ENCODE measurements at regions not wholly inside any gene's neighbourhood (a gene's known extent, or its start where the extent isn't known, plus 50 kb on each side); places are given as distances from the start of the nearest gene placed in this dataset.

DNA sequence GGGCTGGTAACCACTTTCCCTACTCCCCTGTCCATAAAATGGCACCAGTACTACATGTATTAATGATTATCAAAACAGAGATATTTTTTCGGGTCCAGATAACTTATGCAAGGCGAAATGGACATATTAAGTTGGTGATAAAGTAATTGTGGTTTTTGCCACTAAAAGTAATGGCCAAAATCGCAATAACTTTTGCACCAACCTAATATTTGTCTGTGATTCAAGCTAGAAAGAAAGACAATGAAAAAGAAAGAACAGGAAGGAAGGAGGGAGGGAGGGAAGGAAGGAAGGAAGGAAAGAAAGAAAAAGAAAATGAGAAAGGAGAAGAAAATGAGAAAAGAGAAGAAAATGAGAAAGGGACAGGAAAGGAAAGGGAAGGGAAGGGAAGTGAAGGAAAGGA, 922.9 kb downstream of the TBC1D32 start:
- Histone ChIP-seq H3K27ac (no peak overlapping the region), H3K36me3 (no peaks in the 10 kb centered on the region), H3K27me3 (ENCODE audit: insufficient read depth, low read depth, severe bottlenecking) (no peaks in the 10 kb centered on the region), H3K9me3 (ENCODE audit: severe bottlenecking) (no peaks in the 10 kb centered on the region), H3K4me3 (ENCODE audit: low read depth, low read length) (no peak overlapping the region)
- no peak for DNase-seq
- TF ChIP-seq, protein P1, sequence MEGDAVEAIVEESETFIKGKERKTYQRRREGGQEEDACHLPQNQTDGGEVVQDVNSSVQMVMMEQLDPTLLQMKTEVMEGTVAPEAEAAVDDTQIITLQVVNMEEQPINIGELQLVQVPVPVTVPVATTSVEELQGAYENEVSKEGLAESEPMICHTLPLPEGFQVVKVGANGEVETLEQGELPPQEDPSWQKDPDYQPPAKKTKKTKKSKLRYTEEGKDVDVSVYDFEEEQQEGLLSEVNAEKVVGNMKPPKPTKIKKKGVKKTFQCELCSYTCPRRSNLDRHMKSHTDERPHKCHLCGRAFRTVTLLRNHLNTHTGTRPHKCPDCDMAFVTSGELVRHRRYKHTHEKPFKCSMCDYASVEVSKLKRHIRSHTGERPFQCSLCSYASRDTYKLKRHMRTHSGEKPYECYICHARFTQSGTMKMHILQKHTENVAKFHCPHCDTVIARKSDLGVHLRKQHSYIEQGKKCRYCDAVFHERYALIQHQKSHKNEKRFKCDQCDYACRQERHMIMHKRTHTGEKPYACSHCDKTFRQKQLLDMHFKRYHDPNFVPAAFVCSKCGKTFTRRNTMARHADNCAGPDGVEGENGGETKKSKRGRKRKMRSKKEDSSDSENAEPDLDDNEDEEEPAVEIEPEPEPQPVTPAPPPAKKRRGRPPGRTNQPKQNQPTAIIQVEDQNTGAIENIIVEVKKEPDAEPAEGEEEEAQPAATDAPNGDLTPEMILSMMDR (IDR thresholded peaks at IDR 0.05; ENCODE audit: low read depth, low read length), result no peak

DNA sequence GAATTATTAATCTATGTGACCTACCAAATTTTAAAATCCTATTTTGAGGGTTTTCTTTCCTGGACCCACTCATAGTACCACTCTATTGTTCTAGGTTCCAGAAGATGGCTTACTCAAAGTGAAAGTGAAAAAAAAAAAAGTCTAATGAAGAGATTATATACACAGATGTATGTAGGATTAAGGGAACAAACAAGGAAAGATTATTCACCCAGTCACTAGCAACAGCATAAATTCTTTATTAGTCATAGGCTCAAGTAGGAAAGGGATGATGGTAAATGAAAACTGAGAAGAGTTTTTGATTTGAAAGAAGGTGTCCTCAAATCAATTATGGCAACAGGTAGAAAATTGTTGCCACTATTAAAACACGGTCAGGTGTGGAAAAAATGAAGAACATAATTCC, 923.7 kb downstream of the TBC1D32 start:
- no peak for DNase-seq
- TF ChIP-seq, protein P1 (IDR thresholded peaks at IDR 0.05; ENCODE audit: low read depth, low read length), result no peak
- no peak overlapping the region for H3K4me3 ChIP-seq (ENCODE audit: low read depth, low read length)
- no peaks in the 10 kb centered on the region for H3K27me3 ChIP-seq (ENCODE audit: insufficient read depth, low read depth, severe bottlenecking)
- no peaks in the 10 kb centered on the region for H3K36me3 ChIP-seq
- no peak overlapping the region for H3K27ac ChIP-seq
- H3K9me3 ChIP-seq (ENCODE audit: severe bottlenecking), result no peaks in the 10 kb centered on the region

DNA sequence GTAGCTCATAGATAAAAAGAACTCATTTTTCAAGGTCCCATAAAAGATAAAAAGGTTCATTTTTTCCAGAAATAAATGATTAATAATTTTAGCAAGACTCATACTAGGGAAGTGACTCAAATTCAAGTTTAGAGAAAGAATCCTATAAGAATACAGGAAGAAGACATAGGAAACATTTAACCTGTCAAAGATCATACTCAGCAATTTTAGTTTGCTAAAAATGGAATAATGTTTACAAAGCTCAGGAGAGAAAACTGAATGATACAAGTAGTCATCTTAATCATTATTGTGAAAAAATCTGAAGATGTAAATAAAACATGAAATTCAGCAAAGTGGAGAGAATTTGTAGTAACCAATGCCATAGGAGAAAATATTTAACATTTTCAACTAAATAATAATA, 926.6 kb downstream of the TBC1D32 start:
- TF ChIP-seq, protein P1 (IDR thresholded peaks at IDR 0.05; ENCODE audit: low read depth, low read length), result no peak
- no peak overlapping the region for H3K4me3 ChIP-seq (ENCODE audit: low read depth, low read length)
- no peak for DNase-seq
- no peaks in the 10 kb centered on the region for H3K9me3 ChIP-seq (ENCODE audit: severe bottlenecking)
- no peaks in the 10 kb centered on the region for H3K36me3 ChIP-seq
- no peaks in the 10 kb centered on the region for H3K27me3 ChIP-seq (ENCODE audit: insufficient read depth, low read depth, severe bottlenecking)
- no peak overlapping the region for H3K27ac ChIP-seq

DNA sequence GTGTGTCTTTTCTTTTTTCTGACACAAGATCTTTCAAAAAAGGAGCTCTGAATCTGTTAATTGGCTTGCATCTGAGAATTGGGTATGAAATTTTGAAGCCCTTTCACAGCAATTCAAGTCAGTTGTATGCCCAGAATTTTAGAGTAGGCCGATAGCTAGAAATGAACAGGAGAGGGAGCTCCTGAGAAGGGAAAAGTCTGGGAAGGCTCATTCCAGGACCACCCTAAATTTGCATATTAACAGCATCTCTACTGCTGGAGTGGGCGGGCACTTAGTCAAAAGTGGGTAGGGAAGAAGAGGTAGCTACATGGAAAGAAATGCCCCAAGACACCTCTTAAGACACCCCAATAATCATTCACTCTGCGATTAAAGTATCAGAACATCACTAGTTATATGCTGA, 928.3 kb downstream of the TBC1D32 start:
- H3K36me3 ChIP-seq, result no peaks in the 10 kb centered on the region
- TF ChIP-seq, protein P1 (IDR thresholded peaks at IDR 0.05; ENCODE audit: low read depth, low read length), result peak; percentile 49
- no peak overlapping the region for H3K27ac ChIP-seq
- DNase-seq, result peak; percentile 12
- H3K9me3 ChIP-seq (ENCODE audit: severe bottlenecking), result no peaks in the 10 kb centered on the region
- H3K4me3 ChIP-seq (ENCODE audit: low read depth, low read length), result no peak overlapping the region
- H3K27me3 ChIP-seq (ENCODE audit: insufficient read depth, low read depth, severe bottlenecking), result no peaks in the 10 kb centered on the region

DNA sequence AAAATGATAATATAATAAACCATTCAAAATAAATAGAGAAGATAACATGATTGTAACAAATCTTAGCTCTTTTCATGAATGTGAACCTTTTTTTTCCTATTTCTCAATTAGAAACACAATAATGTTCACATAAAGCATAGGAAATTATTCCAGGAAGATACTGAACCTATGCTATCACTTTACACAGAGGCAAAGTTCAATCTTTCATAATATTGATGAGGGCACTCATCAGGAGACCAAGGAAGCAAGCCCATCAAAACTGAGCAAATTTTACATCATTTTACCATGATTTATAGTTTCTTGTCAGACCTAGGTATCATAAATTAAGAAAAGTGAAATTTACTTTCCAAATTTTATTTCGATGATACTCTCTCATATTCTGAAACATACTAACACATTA, 938.5 kb downstream of the TBC1D32 start:
- Histone ChIP-seq H3K36me3 (no peaks in the 10 kb centered on the region), H3K9me3 (ENCODE audit: severe bottlenecking) (no peaks in the 10 kb centered on the region), H3K4me3 (ENCODE audit: low read depth, low read length) (no peak overlapping the region), H3K27ac (no peak overlapping the region), H3K27me3 (ENCODE audit: insufficient read depth, low read depth, severe bottlenecking) (no peaks in the 10 kb centered on the region)
- DNase-seq, result no peak
- TF ChIP-seq, protein P1 (IDR thresholded peaks at IDR 0.05; ENCODE audit: low read depth, low read length), result no peak

DNA sequence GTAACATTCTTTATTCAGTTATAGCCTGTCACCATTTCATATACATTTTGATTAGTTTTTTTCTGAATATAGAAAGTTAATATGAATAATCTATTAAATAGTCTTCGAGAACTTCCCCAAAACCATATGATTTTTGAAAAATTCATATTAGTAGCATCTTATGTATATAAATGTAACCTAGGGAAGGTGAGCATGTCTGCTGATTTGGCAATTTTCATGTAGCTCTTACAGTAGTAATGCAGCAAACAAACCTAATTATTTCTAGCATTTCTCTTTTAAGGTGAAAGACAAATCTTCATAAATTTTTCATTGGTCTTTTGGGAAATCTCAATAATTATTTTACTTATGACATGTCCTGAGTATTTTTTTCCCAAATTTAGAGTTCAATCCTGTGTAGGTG, 939.0 kb downstream of the TBC1D32 start:
- Histone ChIP-seq H3K27me3 (ENCODE audit: insufficient read depth, low read depth, severe bottlenecking) (no peaks in the 10 kb centered on the region), H3K36me3 (no peaks in the 10 kb centered on the region), H3K27ac (no peak overlapping the region), H3K4me3 (ENCODE audit: low read depth, low read length) (no peak overlapping the region), H3K9me3 (ENCODE audit: severe bottlenecking) (no peaks in the 10 kb centered on the region)
- DNase-seq, result no peak
- TF ChIP-seq, protein P1 (IDR thresholded peaks at IDR 0.05; ENCODE audit: low read depth, low read length), result no peak
